Esophagus (tissue), 2 donors: ENCODE measurements at regions not wholly inside any gene's neighbourhood (a gene's known extent, or its start where the extent isn't known, plus 50 kb on each side); places are given as distances from the start of the nearest gene placed in this dataset.

ENCODE experiments used
- H3K27ac ChIP-seq, 2 donors: one replicate each; pipeline ENCODE4 v1.5.1; 2013; ENCODE audit warnings: low read depth in 2 of 2, mild to moderate bottlenecking in 2 of 2, inconsistent platforms in 1 of 2, low read length in 1 of 2, moderate library complexity in 1 of 2
- H3K27me3 ChIP-seq, 2 donors: one replicate each; pipeline ENCODE4 v1.6.1; 2013; ENCODE audit warnings: low read length in 2 of 2, control low read depth in 1 of 2, mild to moderate bottlenecking in 1 of 2; ENCODE audit not compliant: insufficient read depth in 2 of 2, control insufficient read depth in 1 of 2
- H3K36me3 ChIP-seq, 2 donors: one replicate each; pipeline ENCODE4 v1.6.1; 2013; ENCODE audit warnings: low read length in 1 of 2; ENCODE audit not compliant: control insufficient read depth in 2 of 2, insufficient read depth in 2 of 2
- H3K4me1 ChIP-seq, 2 donors: one replicate each; pipeline ENCODE4 v1.6.1; 2013; ENCODE audit warnings: low read length in 1 of 2; ENCODE audit not compliant: control insufficient read depth in 2 of 2, insufficient read depth in 2 of 2
- H3K4me3 ChIP-seq, 2 donors: one replicate each; pipeline ENCODE4 v1.5.1; 2013; ENCODE audit warnings: low read length in 2 of 2, mild to moderate bottlenecking in 2 of 2, low read depth in 1 of 2, moderate library complexity in 1 of 2
- H3K9me3 ChIP-seq, 2 donors: one replicate each; pipeline ENCODE4 v1.6.1; 2013; ENCODE audit warnings: mild to moderate bottlenecking in 2 of 2, low read depth in 1 of 2, low read length in 1 of 2, moderate library complexity in 1 of 2; ENCODE audit not compliant: control insufficient read depth in 2 of 2, insufficient read depth in 1 of 2
- WGBS, 2 donors: extraction: QIAGEN DNeasy Blood & Tissue Kit; methylation state at CpG; one replicate each; pipeline ENCODE4 v1.1.7; 2013; 5-methylcytosine and 5-hydroxymethylcytosine counted together
- donor health status: healthy with polysubstance abuse.
- donor health status: Bipolar disorder and iron deficiency.

- H3K9me3 ChIP-seq, result no peaks in the 10 kb centered on the region
- H3K36me3 ChIP-seq, result no peaks in the 10 kb centered on the region
- WGBS, 2 donors, result 58 to 64% methylated on average over 3 of the region's 3 CpGs
These were observed 152.0 kb upstream of the SLC28A3 start for GRCh38 chr9:84492366-84493159.

GRCh38 chr9:84493284-84493947 is 152.9 kb upstream of the SLC28A3 start:
- no peaks in the 10 kb centered on the region for H3K4me1 ChIP-seq
- no peak overlapping the region for H3K4me3 ChIP-seq
- H3K9me3 ChIP-seq, result no peaks in the 10 kb centered on the region
- no peaks in the 10 kb centered on the region for H3K27me3 ChIP-seq
- H3K36me3 ChIP-seq, result no peaks in the 10 kb centered on the region
- H3K27ac ChIP-seq, result no peak overlapping the region
- 49 to 53% methylated on average over 6 of the region's 6 CpGs for WGBS, 2 donors

More at GRCh38 chr9:84492366-84493159, 152.0 kb upstream of the SLC28A3 start:
- Histone ChIP-seq H3K4me3 (no peak overlapping the region), H3K27me3 (no peaks in the 10 kb centered on the region), H3K4me1 (no peaks in the 10 kb centered on the region), H3K27ac (no peak overlapping the region)

- no peak overlapping the region for H3K4me3 ChIP-seq
- H3K4me1 ChIP-seq, result no peaks in the 10 kb centered on the region
- H3K27me3 ChIP-seq, result no peaks in the 10 kb centered on the region
- H3K9me3 ChIP-seq, result no peaks in the 10 kb centered on the region
- H3K27ac ChIP-seq, result no peak overlapping the region
- no peaks in the 10 kb centered on the region for H3K36me3 ChIP-seq
- 17 to 49% methylated on average over 1 of the region's 1 CpG for WGBS, 2 donors
These were observed 159.5 kb upstream of the SLC28A3 start for GRCh38 chr9:84499969-84500582.

GRCh38 chr9:84500826-84501225 is 160.3 kb upstream of the SLC28A3 start:
- Histone ChIP-seq H3K4me3 (no peak overlapping the region), H3K36me3 (no peaks in the 10 kb centered on the region), H3K27me3 (no peaks in the 10 kb centered on the region), H3K27ac (no peak overlapping the region), H3K4me1 (no peaks in the 10 kb centered on the region), H3K9me3 (no peaks in the 10 kb centered on the region)
- 60 to 72% methylated on average over 3 of the region's 3 CpGs for WGBS, 2 donors

GRCh38 chr9:84501587-84501986 is 161.0 kb upstream of the SLC28A3 start:
- Histone ChIP-seq H3K9me3 (no peaks in the 10 kb centered on the region), H3K4me3 (no peak overlapping the region), H3K36me3 (no peaks in the 10 kb centered on the region), H3K27ac (no peak overlapping the region), H3K27me3 (no peaks in the 10 kb centered on the region), H3K4me1 (no peaks in the 10 kb centered on the region)

- no peaks in the 10 kb centered on the region for H3K27me3 ChIP-seq
- no peaks in the 10 kb centered on the region for H3K36me3 ChIP-seq
- H3K4me1 ChIP-seq, result no peaks in the 10 kb centered on the region
- H3K27ac ChIP-seq, result no peak overlapping the region
- no peak overlapping the region for H3K4me3 ChIP-seq
- no peaks in the 10 kb centered on the region for H3K9me3 ChIP-seq
These were observed 161.5 kb upstream of the SLC28A3 start for GRCh38 chr9:84502066-84502465.

GRCh38 chr9:84504360-84504759 is 163.8 kb upstream of the SLC28A3 start:
- H3K9me3 ChIP-seq, result no peaks in the 10 kb centered on the region
- no peaks in the 10 kb centered on the region for H3K27me3 ChIP-seq
- 80 to 83% methylated on average over 2 of the region's 2 CpGs for WGBS, 2 donors
- H3K36me3 ChIP-seq, result no peaks in the 10 kb centered on the region
- no peak overlapping the region for H3K4me3 ChIP-seq
- H3K4me1 ChIP-seq, result no peaks in the 10 kb centered on the region
- no peak overlapping the region for H3K27ac ChIP-seq

GRCh38 chr9:84511651-84512050 is 157.9 kb upstream of the NTRK2 start:
- Histone ChIP-seq H3K27me3 (no peaks in the 10 kb centered on the region), H3K9me3 (no peaks in the 10 kb centered on the region), H3K4me3 (no peak overlapping the region), H3K36me3 (no peaks in the 10 kb centered on the region), H3K4me1 (no peaks in the 10 kb centered on the region), H3K27ac (no peak overlapping the region)
- 57 to 70% methylated on average over 2 of the region's 2 CpGs for WGBS, 2 donors

GRCh38 chr9:84512493-84512892 is 157.0 kb upstream of the NTRK2 start:
- Histone ChIP-seq H3K4me1 (no peaks in the 10 kb centered on the region), H3K9me3 (no peaks in the 10 kb centered on the region), H3K36me3 (no peaks in the 10 kb centered on the region), H3K27ac (no peak overlapping the region), H3K4me3 (no peak overlapping the region), H3K27me3 (no peaks in the 10 kb centered on the region)
- WGBS, 2 donors, result 56 to 71% methylated on average over 2 of the region's 2 CpGs
